NCI-H128 (cell line): ENCODE measurements at regions not wholly inside any gene's neighbourhood (a gene's known extent, or its start where the extent isn't known, plus 50 kb on each side); places are given as distances from the start of the nearest gene placed in this dataset.
"Not testable (repeated sequence)": the region's sequence is repeated elsewhere in the genome, so short reads cannot be mapped to it uniquely, and the experiment has no call there.

Experiments used
- DNase-seq: peaks from one replicate; lab custom pipeline; 2025; ENCODE audit not compliant: unreplicated experiment; lab: John Stamatoyannopoulos, UW

DNA sequence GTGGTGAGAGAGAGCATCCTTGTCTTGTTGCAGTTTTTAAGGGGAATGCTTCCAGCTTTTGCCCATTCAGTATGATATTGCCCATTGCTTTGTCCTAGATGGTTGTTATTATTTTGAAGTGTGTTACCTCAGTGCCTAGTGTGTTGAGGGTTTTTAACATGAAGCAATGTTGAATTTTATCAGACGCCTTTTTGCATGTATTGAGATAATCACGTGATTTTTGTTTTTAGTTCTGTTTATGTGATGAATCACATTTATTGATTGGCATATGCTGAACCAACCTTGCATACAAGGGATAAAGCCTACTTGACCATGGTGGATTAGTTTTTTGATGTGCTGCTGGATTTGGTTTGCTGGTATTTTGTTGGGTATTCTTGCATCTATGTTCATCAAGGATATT is 302.3 kb upstream of the G2E3 start:
- no peak for DNase-seq

DNA sequence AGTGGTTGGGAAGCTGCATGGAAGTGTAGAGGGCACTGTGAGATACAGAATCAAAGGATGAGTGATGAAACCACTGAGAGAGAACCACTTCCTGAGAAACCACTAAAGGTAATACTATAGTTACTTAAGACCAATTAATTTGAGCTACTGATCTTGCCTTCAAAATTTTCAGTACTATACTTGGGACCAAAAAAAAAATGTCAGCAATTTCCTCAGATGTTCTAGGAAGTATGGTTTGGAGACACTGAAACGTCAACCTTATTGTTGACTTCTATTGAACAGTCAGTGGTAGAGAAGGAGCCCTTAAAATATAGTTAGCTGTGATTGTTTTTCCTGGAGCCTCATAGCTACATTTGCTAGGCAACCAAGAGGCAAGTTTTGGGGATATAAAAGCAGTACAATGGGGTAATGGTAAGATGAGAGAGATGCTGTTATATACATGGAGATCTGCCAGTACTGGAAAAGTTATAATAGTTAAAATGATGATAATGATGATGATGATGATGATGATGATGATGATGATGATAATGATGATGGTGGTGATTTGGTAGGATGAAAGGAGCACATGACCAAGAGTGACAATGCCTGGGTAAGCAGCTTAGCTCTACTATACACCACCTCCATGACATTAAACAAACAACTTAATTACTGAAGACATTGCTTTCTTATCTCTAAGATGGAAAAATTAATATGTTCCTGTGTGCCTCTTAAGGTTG is 300.9 kb upstream of the G2E3 start:
- no peak for DNase-seq

DNA sequence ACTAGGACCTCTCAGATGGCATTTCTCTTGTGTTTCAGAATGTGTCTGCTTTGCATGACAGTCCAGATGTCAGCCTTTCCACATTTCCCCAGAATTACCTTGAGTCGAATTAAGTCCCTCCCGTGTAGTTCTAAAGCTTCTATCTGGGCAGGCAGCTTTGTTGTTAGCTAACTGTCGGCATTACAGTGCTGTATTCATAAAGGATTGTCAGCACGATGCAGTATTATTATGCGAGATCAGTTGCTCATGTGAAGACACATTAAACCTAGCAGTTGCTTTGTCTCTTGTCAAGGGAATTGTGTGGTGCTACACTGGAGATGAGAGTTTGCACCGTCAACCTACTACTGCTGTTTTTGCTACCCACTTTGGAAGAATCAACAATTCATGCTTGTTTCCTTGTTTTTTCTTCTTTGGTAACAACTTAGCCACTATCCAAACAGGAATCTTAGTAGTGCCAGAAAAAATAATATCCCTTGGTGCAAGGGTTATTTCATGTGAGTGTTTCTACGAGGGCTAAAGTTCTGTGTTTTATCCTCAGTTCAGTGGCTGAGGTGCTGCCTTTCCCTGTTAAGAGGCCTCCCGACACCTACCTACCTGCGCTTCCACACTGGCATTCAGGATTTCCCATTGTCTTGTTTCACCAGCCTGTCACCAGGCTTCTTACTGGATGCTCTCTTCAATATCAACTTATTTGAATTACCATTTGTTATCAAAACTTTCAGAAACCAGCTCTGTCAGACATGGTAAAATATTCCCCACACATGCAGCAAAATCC is 297.9 kb upstream of the G2E3 start:
- no peak for DNase-seq

DNA sequence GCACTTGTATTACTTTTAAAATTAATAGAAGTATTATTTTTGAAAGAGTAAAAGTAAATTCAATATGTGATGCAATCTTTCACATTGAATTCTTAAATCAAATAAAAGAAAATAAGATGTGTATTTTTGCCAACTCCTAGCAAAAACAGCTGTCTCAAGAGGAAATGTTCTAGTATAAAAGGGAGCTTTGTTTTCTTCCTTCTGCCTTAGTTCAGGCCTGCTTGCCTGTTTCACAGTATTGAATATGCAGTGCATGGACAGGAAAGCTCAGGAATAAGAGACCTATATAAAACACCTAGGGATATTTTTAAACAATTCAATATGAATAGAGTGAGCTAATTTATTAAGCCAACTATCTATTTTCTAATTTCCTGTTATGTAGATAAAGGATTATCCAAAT is 294.8 kb upstream of the G2E3 start:
- no peak for DNase-seq

DNA sequence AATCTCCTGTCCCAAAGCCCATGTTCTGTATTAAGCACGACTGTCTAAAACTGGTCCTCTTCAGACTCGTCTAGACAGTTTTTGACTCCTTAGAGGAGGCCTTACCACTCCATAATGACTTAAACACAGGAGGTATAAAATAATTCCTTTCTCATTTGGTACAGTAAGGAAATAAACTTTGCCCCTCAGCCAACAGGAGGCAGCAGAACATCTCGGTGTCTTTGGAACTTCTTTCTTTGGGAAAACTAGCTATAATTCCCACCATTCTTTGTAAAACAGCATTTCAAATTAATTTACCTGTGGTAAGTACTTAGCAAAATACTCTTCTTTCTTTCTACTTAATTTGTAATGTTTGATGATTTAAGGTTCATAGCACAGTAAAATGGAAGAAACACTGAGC is 292.7 kb upstream of the G2E3 start:
- DNase-seq, result no peak

DNA sequence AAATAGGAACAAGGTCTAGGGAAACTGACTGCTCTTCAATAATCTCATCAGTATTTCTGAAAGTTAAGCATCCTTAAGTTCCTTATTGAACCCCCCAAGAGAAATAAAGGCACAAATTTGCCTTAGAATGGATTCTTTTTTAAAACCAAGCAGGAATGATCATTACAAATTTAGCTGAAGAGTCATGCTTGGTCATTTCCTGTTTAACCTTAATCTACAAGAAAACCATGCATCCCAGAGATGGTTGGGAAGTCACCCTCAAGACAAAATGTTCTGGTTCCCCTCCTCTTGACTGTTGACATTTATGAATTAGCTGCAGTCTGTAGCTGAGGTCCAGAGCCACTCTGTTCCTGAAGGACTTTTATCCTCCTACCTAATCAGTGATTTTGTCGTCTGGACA is 291.8 kb upstream of the G2E3 start:
- DNase-seq, result no peak

DNA sequence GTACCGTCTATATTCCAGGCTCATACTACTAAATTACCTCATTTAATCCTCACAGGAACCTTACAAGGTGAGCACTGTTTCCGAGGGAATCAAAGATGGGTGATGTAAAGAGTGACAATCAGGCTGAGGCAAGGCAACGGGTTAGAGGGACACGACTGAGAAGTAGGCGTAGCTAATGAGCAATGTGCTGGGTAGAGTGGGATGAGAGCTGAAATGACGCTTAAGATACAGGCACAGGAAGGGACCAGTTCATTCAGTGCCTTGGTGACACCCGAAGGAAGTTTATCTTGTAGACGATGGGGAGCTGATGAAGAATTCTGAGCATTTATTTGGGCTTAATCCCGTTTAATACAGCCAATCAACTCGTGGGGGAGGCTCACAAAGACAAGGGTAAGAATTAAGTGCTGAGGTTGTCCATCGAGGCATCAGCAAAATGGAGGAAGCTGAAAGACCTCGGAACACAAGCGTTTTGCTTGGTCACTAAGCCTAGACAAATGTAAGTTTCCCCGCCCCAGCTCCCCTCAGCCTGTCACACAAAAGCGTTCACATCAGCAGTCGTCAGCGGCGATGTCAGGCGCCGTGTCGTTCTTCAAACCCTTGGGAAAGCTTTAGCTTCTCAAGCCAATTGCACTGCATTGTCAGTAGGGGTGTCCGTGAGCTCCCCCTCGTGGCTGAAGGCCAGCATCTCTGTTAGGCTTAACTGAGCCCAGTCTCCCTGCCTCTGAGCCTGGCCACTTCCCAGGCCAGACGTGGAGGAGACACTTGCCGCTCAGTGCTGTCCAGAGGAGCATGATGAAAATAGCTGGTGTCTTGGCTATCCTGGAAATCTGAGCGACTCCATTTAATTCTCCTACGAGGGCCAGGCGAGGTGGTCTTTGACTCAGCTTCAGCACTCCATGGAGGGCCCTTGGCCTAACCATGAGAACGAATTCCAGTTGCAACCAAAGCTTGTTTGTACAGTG is 288.5 kb upstream of the G2E3 start:
- no peak for DNase-seq

DNA sequence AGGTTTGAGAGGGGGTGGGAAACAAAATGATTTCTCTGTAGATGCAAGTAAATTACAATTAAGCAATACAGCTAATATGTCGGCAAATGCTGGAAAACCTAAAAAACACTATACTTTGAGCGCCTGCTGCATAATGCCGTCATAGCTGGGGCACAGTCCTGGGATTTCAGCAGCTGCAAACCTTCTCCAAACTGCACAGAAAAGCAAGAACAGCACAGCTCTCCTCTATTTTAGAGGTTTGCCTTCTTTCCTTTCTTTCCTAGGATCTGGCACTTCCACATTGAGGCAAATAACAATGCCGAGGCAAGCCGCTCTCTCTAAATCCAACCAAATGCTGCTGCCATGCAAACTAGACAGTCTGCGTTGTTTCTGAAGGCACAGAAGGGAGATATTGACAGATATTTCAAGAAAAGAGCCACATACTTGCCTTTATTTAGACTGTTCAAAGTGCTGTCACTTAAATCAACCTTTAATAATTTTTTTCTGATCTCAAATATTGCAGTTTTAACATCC is 287.1 kb upstream of the G2E3 start:
- no peak for DNase-seq

DNA sequence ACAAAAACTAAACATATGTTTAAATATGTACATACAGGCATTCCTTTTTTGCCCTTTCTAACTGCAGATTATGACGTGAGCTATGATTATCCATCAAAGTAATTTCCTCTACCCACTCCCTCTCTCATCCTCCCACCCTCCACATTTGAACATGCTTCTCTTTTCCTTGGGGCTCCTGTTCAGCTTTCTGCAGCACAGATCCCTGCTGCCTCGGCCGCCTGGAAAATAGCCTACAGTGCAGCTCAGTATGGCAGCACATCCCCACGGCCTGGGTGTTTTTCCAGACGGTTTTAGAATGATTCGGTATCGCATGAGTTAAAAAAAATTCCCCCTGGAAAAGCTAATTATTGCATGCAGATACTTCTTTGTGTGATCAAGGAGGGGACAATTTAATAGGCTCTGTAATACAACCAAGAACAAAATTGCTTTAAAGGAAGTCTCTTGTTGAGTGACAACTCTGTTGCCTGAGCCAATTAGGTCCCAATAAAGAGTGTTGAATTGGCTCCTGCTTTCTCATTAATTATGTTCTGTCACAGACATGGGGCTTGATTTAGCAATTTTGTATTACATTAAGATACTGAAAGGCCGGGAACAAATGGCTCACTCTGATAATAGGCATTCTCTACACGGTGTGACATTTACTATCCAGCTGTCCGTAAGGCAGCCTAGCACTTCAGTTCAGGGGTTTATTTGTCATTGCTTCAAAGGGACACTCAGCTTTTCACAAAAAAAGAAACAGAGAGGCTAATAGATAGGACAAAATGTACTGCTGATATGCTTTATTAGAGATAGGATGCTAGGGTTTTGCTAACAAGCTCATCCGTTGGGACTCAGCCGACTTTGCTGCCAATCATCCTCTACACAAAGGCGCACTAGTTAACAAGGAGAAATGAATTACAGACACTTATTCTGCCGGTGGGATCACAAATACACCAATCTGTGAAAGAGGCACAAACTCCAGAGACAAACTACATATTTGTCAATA is 285.8 kb upstream of the G2E3 start:
- DNase-seq, result no peak

DNA sequence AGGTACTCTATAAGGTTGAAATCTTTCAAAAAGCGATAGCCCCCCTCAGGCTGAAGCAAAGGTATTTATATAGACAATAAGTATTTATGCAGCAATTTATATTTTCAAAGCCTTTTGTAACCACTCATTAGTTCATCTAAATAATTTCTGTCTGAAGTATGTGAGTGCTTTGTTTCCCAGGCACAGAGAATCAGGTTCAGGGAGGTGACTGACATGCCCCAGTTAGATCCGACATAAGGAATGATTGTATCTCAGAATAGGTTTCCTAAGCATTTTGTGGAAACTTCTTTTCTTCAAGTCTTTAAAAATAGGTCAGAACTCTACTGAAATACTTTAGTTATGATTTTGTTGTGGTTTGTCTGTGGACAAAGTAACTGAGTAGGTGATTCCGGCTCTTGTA is 283.4 kb upstream of the G2E3 start:
- no peak for DNase-seq

DNA sequence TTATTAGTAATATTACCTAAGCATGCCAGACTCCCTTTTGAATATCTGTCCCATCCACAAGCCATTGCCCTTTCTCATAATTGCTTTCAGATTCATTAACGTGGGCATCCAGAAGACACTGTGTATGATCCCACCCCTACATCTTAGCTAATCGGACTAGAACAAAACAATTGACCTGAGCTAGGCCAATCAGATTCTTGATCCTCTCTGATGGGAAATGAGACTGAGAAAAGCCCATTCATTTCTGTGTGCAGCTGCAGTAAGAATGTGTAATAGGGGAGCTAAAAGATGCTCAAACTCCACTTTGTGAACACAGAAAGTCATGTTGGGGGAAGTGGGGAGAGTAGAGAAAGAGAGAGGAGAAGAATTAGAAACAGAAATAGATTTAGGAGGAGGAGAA is 281.7 kb upstream of the G2E3 start:
- DNase-seq, result no peak

DNA sequence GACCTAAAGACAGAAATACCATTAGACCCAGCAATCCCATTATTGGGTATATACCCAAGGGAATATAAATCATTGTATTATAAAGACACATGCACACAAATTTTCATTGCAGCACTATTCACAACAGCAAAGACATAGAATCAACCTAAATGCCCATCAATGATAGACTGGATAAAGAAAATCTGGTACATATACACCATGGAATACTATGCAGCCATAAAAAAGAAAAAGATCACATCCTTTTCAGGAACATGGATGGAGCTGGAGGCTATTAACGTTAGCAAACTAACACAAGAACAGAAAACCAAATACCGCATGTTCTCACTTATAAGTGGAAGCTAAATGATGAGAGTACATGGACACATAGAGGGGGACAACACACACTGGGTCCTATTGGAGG is 280.1 kb upstream of the G2E3 start:
- DNase-seq, result not testable (repeated sequence)

DNA sequence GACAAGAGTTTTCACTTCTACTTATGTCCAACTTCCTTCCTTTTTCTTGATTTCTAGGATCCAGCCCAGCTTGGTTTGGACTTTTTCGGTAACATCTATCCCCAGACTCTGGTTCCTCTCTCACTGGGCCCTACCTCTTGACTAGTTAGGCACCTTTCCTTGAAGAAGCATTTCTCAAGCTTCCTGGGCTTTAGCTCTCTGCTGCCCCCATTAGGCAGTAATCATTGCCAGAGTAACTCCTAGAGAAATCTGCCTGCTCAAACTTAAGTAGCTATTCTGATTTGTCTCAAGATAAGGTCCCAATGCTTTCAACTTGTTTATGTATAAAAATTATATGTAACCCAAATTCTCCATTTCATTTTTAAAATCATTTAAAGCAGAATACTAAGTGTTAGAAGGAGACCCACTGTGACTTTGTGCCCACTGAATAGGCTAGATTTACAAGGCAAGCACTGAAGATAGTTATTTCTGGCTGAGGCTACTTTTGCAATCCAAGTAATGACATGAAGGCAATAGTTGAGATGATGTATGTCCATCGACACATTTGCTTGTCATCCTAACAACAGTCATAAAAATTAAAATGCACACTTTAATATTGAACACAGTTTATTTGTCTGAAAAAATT is 275.0 kb upstream of the G2E3 start:
- no peak for DNase-seq

DNA sequence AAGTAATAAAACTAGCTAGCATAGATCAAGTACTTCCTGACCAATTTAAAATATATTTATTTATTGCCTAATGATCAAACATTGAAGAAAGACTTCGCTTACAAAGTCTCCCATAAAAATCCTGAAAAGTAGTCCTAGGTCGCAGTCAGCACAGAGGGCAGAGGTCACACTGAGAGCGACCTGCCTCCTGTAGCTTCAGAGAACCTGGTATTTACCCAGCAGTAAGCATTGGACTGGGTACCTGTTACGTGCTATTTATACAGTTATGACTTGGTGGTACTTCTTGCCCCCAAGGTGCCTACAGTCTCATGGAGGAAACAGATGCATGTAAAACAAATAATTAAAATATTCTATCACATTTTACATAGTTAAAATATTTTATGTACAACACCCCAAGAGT is 274.1 kb upstream of the G2E3 start:
- DNase-seq, result no peak

DNA sequence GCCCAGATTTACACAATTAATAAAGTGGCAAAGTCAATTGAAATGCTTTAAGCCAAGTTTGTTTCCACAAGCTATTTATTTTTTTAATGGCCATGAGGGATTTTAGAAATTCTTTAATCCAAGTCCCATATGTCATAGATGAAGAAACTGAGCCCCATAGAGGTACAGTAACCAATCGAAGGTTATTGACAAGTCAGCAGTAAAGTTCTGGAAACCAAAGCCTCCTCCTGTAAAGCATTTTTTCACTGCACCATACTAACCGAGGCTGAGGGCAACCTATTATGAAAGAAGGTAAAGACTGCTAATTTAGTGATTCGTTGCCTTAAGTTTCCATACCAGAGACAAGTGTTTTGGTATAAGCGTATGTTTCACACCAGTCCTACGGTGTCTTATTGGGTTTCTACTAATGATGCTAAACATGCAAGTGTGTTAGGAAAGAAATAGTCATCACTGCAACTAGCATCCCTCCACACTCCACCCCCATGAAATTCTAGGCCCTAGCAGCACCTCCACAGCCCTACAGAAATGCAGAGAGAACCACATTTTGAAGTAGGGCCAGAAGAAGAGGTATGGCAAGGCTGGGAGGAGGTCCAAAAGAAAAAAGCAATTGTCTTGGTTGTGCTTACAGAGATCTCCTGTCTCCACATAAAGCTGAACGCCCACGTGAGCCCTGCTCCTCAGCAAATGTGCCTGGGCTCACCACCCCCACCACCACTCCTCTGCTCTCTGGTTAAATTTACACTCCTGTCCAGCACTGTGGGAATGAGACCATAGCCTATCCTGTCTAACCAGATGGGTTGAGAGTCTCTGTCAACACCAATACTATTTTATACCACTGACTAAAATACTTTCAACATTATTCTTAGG is 271.1 kb upstream of the G2E3 start:
- DNase-seq, result no peak

DNA sequence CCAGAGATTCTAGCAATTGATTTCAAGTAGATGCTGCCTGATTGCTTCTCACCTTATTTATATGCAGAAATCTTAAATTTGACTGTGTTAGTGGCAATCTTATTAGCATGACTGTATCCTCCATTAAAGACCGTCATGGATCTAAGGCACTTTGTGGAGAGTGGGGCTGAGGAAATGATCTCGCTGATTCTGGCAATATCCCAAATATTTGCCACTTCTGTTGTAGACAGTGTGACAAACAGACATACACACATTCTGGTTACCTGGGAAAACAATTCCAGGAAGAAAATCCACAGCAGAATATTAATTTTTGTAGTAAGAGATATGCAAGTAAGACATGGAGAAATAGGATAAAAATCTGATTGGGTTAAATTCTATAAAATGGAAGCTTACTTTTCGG is 269.0 kb upstream of the G2E3 start:
- no peak for DNase-seq

DNA sequence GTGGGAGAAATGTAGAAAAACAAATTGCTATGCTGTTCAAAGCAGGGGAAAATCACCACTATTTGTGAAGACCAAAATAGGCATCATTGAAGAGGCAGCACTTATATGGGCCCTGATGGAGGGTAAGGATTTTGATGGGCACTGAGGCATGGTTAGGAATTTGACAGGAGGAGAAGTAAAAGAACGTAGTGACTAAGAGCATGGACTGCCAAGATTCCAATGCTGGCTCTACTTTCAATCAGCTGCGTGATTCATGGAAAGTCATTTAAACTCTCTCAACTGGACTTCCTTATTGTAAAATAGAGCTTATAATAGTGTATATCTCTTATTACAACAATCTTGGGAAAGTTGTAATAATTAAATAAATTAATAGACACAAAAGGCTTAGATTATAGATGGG is 267.7 kb upstream of the G2E3 start:
- no peak for DNase-seq

DNA sequence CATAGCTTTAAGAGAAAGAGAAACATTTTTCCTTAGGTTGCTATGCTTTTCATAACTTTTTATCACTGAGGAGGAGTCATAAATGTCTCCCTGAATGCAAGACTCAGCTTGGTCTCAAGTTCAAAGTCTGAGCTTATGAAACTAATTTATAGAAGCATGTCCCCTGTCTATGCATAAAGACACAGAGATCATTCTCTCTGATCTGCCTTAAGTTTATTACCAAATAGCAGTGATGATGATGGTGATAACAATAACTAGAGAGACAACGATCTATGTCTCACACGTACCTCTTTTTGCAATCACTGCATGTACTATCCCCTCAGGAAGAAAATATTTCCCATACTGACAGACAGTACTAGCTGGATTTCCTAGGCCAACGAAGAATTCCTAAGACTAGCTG is 266.4 kb upstream of the G2E3 start:
- no peak for DNase-seq

DNA sequence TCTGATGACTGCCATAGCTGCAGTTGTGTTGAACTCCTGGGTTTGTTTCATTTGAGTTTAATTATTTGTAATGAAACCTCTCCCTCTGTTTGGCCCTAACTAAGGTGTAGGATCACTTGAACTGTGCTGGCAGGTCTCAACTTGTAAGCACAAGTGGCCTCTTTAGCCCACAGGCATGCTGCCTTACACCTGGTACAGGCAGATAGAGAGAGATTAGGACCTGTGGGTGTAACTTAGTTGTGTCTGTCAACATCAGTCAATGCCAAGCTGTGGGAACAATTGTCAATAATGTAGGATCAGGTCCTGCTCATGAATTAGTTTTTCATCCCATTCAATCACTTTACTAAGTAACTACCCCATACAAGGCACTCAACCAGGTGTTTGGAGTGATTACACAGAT is 263.0 kb upstream of the G2E3 start:
- peak; percentile 26 for DNase-seq
